DND-41 (cell line): ENCODE measurements at regions not wholly inside any gene's neighbourhood (a gene's known extent, or its start where the extent isn't known, plus 50 kb on each side); places are given as distances from the start of the nearest gene placed in this dataset.
"Not testable (repeated sequence)": the region's sequence is repeated elsewhere in the genome, so short reads cannot be mapped to it uniquely, and the experiment has no call there.

Experiments used
- ATAC-seq: fragments of 200-7000 bp; cut with Tn5 transposase; 3 replicates; pipeline ENCODE4 v1.9.1; 2021; ENCODE audit warnings: low read depth; ENCODE audit not compliant: insufficient read depth
- DNase-seq: peaks from one replicate; pipeline ENCODE4 v3.0.0-alpha.2; 2020
- H2AFZ ChIP-seq: 2 replicates; pipeline ENCODE4 v1.6.0; 2012; ENCODE audit warnings: low read depth, low read length
- H3K27ac ChIP-seq: 2 replicates; pipeline ENCODE4 v1.5.1; 2012; ENCODE audit warnings: low read length, inconsistent platforms
- H3K27me3 ChIP-seq: fragments of 200-600 bp; sonication (generic); 2 replicates; pipeline ENCODE4 v1.6.0; 2012; ENCODE audit warnings: low read length, mild to moderate bottlenecking, inconsistent platforms; ENCODE audit not compliant: insufficient read depth, poor library complexity
- H3K36me3 ChIP-seq: 2 replicates; pipeline ENCODE4 v1.5.1; 2012; ENCODE audit warnings: low read length, inconsistent platforms; ENCODE audit not compliant: insufficient read depth
- H3K4me1 ChIP-seq: 2 replicates; pipeline ENCODE4 v1.5.1; 2012; ENCODE audit warnings: mild to moderate bottlenecking, low read length; ENCODE audit not compliant: insufficient read depth
- H3K4me2 ChIP-seq: 2 replicates; pipeline ENCODE4 v1.6.0; 2012; ENCODE audit warnings: mild to moderate bottlenecking, moderate library complexity, low read length, inconsistent platforms; ENCODE audit not compliant: insufficient read depth
- H3K4me3 ChIP-seq, 2 experiments: fragments of 200-600 bp in 1 of 2; shearing (Covaris generic) in 1 of 2; 2 replicates each; pipeline ENCODE4 v1.5.1; 2012 to 2016; ENCODE audit warnings: inconsistent platforms in 2 of 2, low read length in 2 of 2, mild to moderate bottlenecking in 2 of 2, low read depth in 1 of 2, moderate library complexity in 1 of 2
- H3K79me2 ChIP-seq: 2 replicates; pipeline ENCODE4 v1.6.0; 2012; ENCODE audit warnings: low read length, inconsistent platforms; ENCODE audit not compliant: insufficient read depth
- H3K9ac ChIP-seq: 2 replicates; pipeline ENCODE4 v1.6.0; 2012; ENCODE audit warnings: low read depth, mild to moderate bottlenecking, inconsistent platforms, low read length, moderate library complexity
- H3K9me3 ChIP-seq: 2 replicates; pipeline ENCODE4 v1.5.1; 2012; ENCODE audit warnings: low read length, moderate library complexity, mild to moderate bottlenecking, inconsistent platforms; ENCODE audit not compliant: insufficient read depth, severe bottlenecking
- H4K20me1 ChIP-seq: 2 replicates; pipeline ENCODE4 v1.6.0; 2012; ENCODE audit warnings: low read length; ENCODE audit not compliant: insufficient read depth
- CTCF ChIP-seq: IDR thresholded peaks from 2 replicates; pipeline ENCODE4 v1.5.1; 2012; ENCODE audit warnings: borderline replicate concordance, low read length, moderate library complexity, mild to moderate bottlenecking; ENCODE audit not compliant: poor library complexity, severe bottlenecking; ENCODE audit errors: extremely low read depth
- EZH2 ChIP-seq: IDR thresholded peaks from 3 replicates; pipeline ENCODE4 v1.6.1; 2012; ENCODE audit warnings: borderline replicate concordance, low read depth, mild to moderate bottlenecking, moderate library complexity, low read length, inconsistent platforms; ENCODE audit not compliant: severe bottlenecking

- Histone ChIP-seq H3K27ac (no peak overlapping the region), H3K4me1 (no peaks in the 10 kb centered on the region), H3K4me2 (no peak overlapping the region), H3K36me3 (no peaks in the 10 kb centered on the region), H3K27me3 (no peaks in the 10 kb centered on the region), H3K9ac (no peak overlapping the region), H3K9me3 (peaks cover 12% of the 10 kb centered on the region), H2AFZ (no peak overlapping the region), H4K20me1 (no peaks in the 10 kb centered on the region), H3K79me2 (no peaks in the 10 kb centered on the region), H3K4me3 (no peak overlapping the region)
- TF ChIP-seq EZH2 (no peak), CTCF (no peak)
- DNase-seq (no peak), ATAC-seq (no peak)
Measured at GRCh38 chr10:8844141-8844540, 789.7 kb downstream of the GATA3 start.

- Histone ChIP-seq H3K4me1 (no peaks in the 10 kb centered on the region), H4K20me1 (no peaks in the 10 kb centered on the region), H3K27ac (no peak overlapping the region), H2AFZ (no peak overlapping the region), H3K4me2 (no peak overlapping the region), H3K9me3 (no peaks in the 10 kb centered on the region), H3K36me3 (no peaks in the 10 kb centered on the region), H3K79me2 (no peaks in the 10 kb centered on the region), H3K9ac (no peak overlapping the region), H3K27me3 (no peaks in the 10 kb centered on the region), H3K4me3 (no peak overlapping the region)
- no peak for TF ChIP-seq CTCF
- no peak for ATAC-seq
- DNase-seq = no peak
Measured at GRCh38 chr10:8852546-8852945, 798.1 kb downstream of the GATA3 start.

- Histone ChIP-seq H3K27ac (no peak overlapping the region), H3K79me2 (no peaks in the 10 kb centered on the region), H2AFZ (no peak overlapping the region), H3K4me3 (no peak overlapping the region), H3K9me3 (no peaks in the 10 kb centered on the region), H3K9ac (no peak overlapping the region), H3K27me3 (no peaks in the 10 kb centered on the region), H3K4me1 (no peaks in the 10 kb centered on the region), H3K4me2 (no peak overlapping the region), H4K20me1 (no peaks in the 10 kb centered on the region), H3K36me3 (no peaks in the 10 kb centered on the region)
- DNase-seq = no peak
- no peak for TF ChIP-seq CTCF
- TF ChIP-seq EZH2 = no peak
- ATAC-seq = no peak
Measured at GRCh38 chr10:8853048-8853447, 798.6 kb downstream of the GATA3 start.

- H3K36me3 ChIP-seq, H3K4me2 ChIP-seq, ATAC-seq, DNase-seq, H3K4me1 ChIP-seq, H3K79me2 ChIP-seq, H3K9ac ChIP-seq, H3K4me3 ChIP-seq, H4K20me1 ChIP-seq, H3K27ac ChIP-seq, H3K27me3 ChIP-seq, H3K9me3 ChIP-seq, H2AFZ ChIP-seq: not testable (repeated sequence)
Measured at GRCh38 chr10:8868924-8869323, 814.4 kb downstream of the GATA3 start.
